Hepatocyte (in vitro differentiated cells): ENCODE measurements at regions not wholly inside any gene's neighbourhood (a gene's known extent, or its start where the extent isn't known, plus 50 kb on each side); places are given as distances from the start of the nearest gene placed in this dataset.
A peak's percentile ranks its signal among the peaks of the same experiment; 100 is the strongest.

Experiments used
- DNase-seq: peaks from one replicate; pipeline ENCODE4 v3.0.0-alpha.2; 2016; ENCODE audit warnings: low spot score
- H2AFZ ChIP-seq: fragments of 200-600 bp; sonication (generic); 2 replicates; pipeline ENCODE4 v1.6.0; 2016; ENCODE audit warnings: antibody characterized with exemption, mild to moderate bottlenecking
- H3K27ac ChIP-seq: fragments of 200-600 bp; sonication (generic); 2 replicates; pipeline ENCODE4 v1.5.1; 2016; ENCODE audit warnings: mild to moderate bottlenecking
- H3K27me3 ChIP-seq: fragments of 200-600 bp; sonication (generic); 2 replicates; pipeline ENCODE4 v1.6.1; 2016
- H3K36me3 ChIP-seq: fragments of 200-600 bp; sonication (generic); replicated peaks from 2 replicates; pipeline ENCODE4 v1.5.1; 2016; ENCODE audit warnings: low read depth; ENCODE audit not compliant: insufficient read depth
- H3K4me1 ChIP-seq: fragments of 200-600 bp; sonication (generic); 2 replicates; pipeline ENCODE4 v1.5.1; 2016; ENCODE audit warnings: mild to moderate bottlenecking, moderate library complexity; ENCODE audit not compliant: insufficient read depth
- H3K4me2 ChIP-seq: fragments of 200-600 bp; sonication (generic); 2 replicates; pipeline ENCODE4 v1.6.0; 2016
- H3K4me3 ChIP-seq: fragments of 200-600 bp; sonication (generic); 2 replicates; pipeline ENCODE4 v1.5.1; 2016; ENCODE audit warnings: mild to moderate bottlenecking
- H3K79me2 ChIP-seq: fragments of 200-600 bp; sonication (generic); 2 replicates; pipeline ENCODE4 v1.6.0; 2017; ENCODE audit warnings: mild to moderate bottlenecking
- H3K9me2 ChIP-seq: fragments of 200-600 bp; sonication (generic); replicated peaks from 2 replicates; pipeline ENCODE4 v1.6.0; 2017; ENCODE audit warnings: mild to moderate bottlenecking; ENCODE audit not compliant: insufficient read depth
- H3K9me3 ChIP-seq: fragments of 200-600 bp; sonication (generic); 2 replicates; pipeline ENCODE4 v1.5.1; 2016; ENCODE audit warnings: low read depth, mild to moderate bottlenecking
- H4K20me1 ChIP-seq: fragments of 200-600 bp; sonication (generic); 2 replicates; pipeline ENCODE4 v1.6.0; 2016; ENCODE audit warnings: mild to moderate bottlenecking; ENCODE audit not compliant: insufficient read depth, poor library complexity, severe bottlenecking
- CTCF ChIP-seq: fragments of 200-600 bp; sonication (generic); IDR thresholded peaks from 2 replicates; pipeline ENCODE4 v1.5.1; 2016; ENCODE audit warnings: antibody characterized with exemption, mild to moderate bottlenecking; ENCODE audit not compliant: poor library complexity
- EZH2 ChIP-seq: fragments of 200-600 bp; sonication (generic); IDR thresholded peaks from 2 replicates; pipeline ENCODE4 v1.6.1; 2016; ENCODE audit warnings: antibody characterized with exemption, mild to moderate bottlenecking, borderline replicate concordance
- EZH2phosphoT487 ChIP-seq: fragments of 200-600 bp; sonication (generic); IDR thresholded peaks from one replicate; pipeline ENCODE4 v1.6.1; 2018; ENCODE audit warnings: antibody characterized with exemption, mild to moderate bottlenecking, low read depth, moderate library complexity; ENCODE audit not compliant: unreplicated experiment, severe bottlenecking
- WGBS: methylation state at CpG from one replicate; pipeline ENCODE4 v1.1.6; 2016; ENCODE audit warnings: low lambda C conversion rate; ENCODE audit errors: missing lambda C conversion rate; 5-methylcytosine and 5-hydroxymethylcytosine counted together

GRCh38 chr6:101079696-101080270 is 198.7 kb upstream of the ASCC3 start:
- Histone ChIP-seq H3K9me2 (no peaks in the 10 kb centered on the region), H3K4me2 (no peak overlapping the region), H3K79me2 (no peaks in the 10 kb centered on the region), H3K4me1 (no peaks in the 10 kb centered on the region), H3K4me3 (no peak overlapping the region), H3K9me3 (no peaks in the 10 kb centered on the region), H4K20me1 (no peaks in the 10 kb centered on the region), H3K27me3 (no peaks in the 10 kb centered on the region), H3K27ac (no peak overlapping the region), H3K36me3 (no peaks in the 10 kb centered on the region), H2AFZ (no peak overlapping the region)
- DNase-seq = no peak
- 96% methylated on average over 1 of the region's 1 CpG for WGBS
- no peak for TF ChIP-seq EZH2phosphoT487
- TF ChIP-seq CTCF = no peak
- no peak for TF ChIP-seq EZH2

- WGBS = 51% methylated on average over 2 of the region's 2 CpGs
- Histone ChIP-seq H3K4me2 (no peak overlapping the region), H3K4me1 (no peaks in the 10 kb centered on the region), H2AFZ (no peak overlapping the region), H4K20me1 (no peaks in the 10 kb centered on the region), H3K9me2 (no peaks in the 10 kb centered on the region), H3K4me3 (no peak overlapping the region), H3K27me3 (no peaks in the 10 kb centered on the region), H3K36me3 (no peaks in the 10 kb centered on the region), H3K27ac (no peak overlapping the region), H3K9me3 (no peaks in the 10 kb centered on the region), H3K79me2 (no peaks in the 10 kb centered on the region)
- no peak for TF ChIP-seq CTCF
- TF ChIP-seq EZH2phosphoT487 = no peak
- no peak for TF ChIP-seq EZH2
- no peak for DNase-seq
Observed at GRCh38 chr6:101080597-101080996, 199.5 kb upstream of the ASCC3 start.

- TF ChIP-seq CTCF = no peak
- no peak for TF ChIP-seq EZH2phosphoT487
- TF ChIP-seq EZH2 = no peak
- Histone ChIP-seq H3K4me1 (no peaks in the 10 kb centered on the region), H3K27ac (peak overlapping the region; percentile 41), H4K20me1 (no peaks in the 10 kb centered on the region), H3K4me3 (no peak overlapping the region), H2AFZ (no peak overlapping the region), H3K9me2 (no peaks in the 10 kb centered on the region), H3K4me2 (no peak overlapping the region), H3K27me3 (no peaks in the 10 kb centered on the region), H3K9me3 (no peaks in the 10 kb centered on the region), H3K79me2 (no peaks in the 10 kb centered on the region), H3K36me3 (no peaks in the 10 kb centered on the region)
- WGBS = 42% methylated on average over 3 of the region's 3 CpGs
- peak; percentile 8 for DNase-seq
Observed at GRCh38 chr6:101083533-101084175, 202.5 kb upstream of the ASCC3 start.
